ENCODE measurements at regions not wholly inside any gene's neighbourhood (a gene's known extent, or its start where the extent isn't known, plus 50 kb on each side); places are given as distances from the start of the nearest gene placed in this dataset.

DNA sequence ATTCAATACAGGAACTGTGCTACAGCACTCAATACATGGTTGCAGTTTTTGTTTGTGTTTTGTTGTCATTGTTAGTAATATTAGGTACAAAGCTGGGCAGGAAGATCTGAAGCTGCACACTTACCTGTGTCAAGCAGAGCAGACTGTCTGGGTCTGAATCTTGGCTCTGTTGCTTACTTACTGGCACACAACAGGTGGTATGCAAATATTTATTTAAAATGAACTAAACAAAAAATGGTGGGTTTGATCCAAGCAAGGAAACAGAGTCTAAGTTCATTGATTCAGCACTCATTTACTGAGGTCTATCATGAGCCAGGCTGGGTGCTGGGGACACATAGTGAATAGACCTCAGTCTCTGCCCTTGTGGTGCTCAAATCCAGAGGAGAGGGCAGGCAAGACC, 230.4 kb downstream of the OMA1 start (continued):
- no peak for TF ChIP-seq EGR1 (IDR thresholded peaks at IDR 0.05; ENCODE audit: low read depth)
- TF ChIP-seq, protein P1, sequence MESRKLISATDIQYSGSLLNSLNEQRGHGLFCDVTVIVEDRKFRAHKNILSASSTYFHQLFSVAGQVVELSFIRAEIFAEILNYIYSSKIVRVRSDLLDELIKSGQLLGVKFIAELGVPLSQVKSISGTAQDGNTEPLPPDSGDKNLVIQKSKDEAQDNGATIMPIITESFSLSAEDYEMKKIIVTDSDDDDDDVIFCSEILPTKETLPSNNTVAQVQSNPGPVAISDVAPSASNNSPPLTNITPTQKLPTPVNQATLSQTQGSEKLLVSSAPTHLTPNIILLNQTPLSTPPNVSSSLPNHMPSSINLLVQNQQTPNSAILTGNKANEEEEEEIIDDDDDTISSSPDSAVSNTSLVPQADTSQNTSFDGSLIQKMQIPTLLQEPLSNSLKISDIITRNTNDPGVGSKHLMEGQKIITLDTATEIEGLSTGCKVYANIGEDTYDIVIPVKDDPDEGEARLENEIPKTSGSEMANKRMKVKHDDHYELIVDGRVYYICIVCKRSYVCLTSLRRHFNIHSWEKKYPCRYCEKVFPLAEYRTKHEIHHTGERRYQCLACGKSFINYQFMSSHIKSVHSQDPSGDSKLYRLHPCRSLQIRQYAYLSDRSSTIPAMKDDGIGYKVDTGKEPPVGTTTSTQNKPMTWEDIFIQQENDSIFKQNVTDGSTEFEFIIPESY (IDR thresholded peaks at IDR 0.05; ENCODE audit: extremely low read depth, insufficient replicate concordance, low read length) = no peak

DNA sequence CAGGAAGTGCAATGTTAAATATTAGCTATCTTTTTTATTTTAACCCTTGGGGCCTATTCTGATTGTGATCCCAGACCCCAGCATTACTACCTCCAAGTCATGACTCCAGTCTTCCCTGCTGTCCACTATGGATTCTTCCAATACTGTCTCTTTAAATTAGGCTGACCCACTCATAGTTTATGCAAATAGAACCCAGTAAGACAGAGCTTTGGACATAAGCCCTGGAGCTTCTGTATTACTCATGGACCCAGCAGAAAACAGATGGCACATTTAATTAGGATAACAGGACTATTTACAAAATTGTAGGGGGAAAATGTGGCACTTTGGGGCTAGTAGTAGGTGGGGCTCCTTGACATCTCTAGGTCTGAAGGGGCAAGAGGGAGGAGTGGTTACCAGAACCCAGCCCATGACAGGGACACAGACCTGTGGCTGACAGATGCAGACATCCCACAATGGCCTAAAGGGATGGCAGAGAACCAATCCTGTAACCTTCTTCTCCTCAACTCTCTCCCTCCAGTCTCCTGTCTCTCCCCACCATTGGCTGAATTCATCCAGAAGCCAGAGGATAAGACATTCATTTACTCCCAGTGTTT, 233.5 kb downstream of the OMA1 start:
- no peaks in the 10 kb centered on the region for H3K9me2 ChIP-seq (ENCODE audit: insufficient read depth)
- no peaks in the 10 kb centered on the region for H3K79me2 ChIP-seq (ENCODE audit: insufficient read depth, low read length)
- no peaks in the 10 kb centered on the region for H3K36me3 ChIP-seq (ENCODE audit: control insufficient read depth in 1 of 2, insufficient read depth in 2 of 2, low read length in 2 of 2)
- no peak overlapping the region for H3K27ac ChIP-seq (ENCODE audit: low read depth, low read length)
- intact Hi-C loops (cut with micrococcal nuclease) = no loop called here
- ChIA-PET CTCF (no interaction called here), POLR2A (no interaction called here), RAD21 (ENCODE audit: low non-redundant PET in 1 of 2, low total read pairs in 2 of 2, uncharacterized antibody in 2 of 2, unreplicated experiment in 2 of 2) (no interaction called here)
- no peak overlapping the region for H3K9ac ChIP-seq (ENCODE audit: low read length)
- no peak overlapping the region for H3K4me2 ChIP-seq (ENCODE audit: low read length)
- no peak for DNase-seq (ENCODE audit: low read depth, low spot score)
- no TSS peak for BruUV-seq (replicated peaks)
- no peak overlapping the region for H2AFZ ChIP-seq (ENCODE audit: low read depth, low read length, poor library complexity, severe bottlenecking)
- H4K20me1 ChIP-seq (ENCODE audit: insufficient read depth) = no peaks in the 10 kb centered on the region
- no peaks in the 10 kb centered on the region for H3K9me3 ChIP-seq (ENCODE audit: control insufficient read depth in 1 of 2, insufficient read depth in 1 of 2, low read depth in 1 of 2, low read length in 2 of 2)
- ATAC-seq = no peak
- no peaks in the 10 kb centered on the region for H3K4me1 ChIP-seq (ENCODE audit: control insufficient read depth in 1 of 2, insufficient read depth in 2 of 2, low read length in 2 of 2)
- TF ChIP-seq, protein P2, sequence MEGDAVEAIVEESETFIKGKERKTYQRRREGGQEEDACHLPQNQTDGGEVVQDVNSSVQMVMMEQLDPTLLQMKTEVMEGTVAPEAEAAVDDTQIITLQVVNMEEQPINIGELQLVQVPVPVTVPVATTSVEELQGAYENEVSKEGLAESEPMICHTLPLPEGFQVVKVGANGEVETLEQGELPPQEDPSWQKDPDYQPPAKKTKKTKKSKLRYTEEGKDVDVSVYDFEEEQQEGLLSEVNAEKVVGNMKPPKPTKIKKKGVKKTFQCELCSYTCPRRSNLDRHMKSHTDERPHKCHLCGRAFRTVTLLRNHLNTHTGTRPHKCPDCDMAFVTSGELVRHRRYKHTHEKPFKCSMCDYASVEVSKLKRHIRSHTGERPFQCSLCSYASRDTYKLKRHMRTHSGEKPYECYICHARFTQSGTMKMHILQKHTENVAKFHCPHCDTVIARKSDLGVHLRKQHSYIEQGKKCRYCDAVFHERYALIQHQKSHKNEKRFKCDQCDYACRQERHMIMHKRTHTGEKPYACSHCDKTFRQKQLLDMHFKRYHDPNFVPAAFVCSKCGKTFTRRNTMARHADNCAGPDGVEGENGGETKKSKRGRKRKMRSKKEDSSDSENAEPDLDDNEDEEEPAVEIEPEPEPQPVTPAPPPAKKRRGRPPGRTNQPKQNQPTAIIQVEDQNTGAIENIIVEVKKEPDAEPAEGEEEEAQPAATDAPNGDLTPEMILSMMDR (IDR thresholded peaks at IDR 0.05 in 2 of 3, conservative IDR thresholded peaks at IDR 0.05 in 1 of 3; ENCODE audit: borderline replicate concordance in 1 of 3, insufficient read depth in 1 of 3, low read depth in 2 of 3, low read length in 2 of 3) = no peak
- no peak for TF ChIP-seq CBX3 (IDR thresholded peaks at IDR 0.05; ENCODE audit: low read depth)
- no peak for TF ChIP-seq SIN3A (IDR thresholded peaks at IDR 0.05; ENCODE audit: low read depth)
- no peak for TF ChIP-seq ELF1 (IDR thresholded peaks at IDR 0.05; ENCODE audit: borderline replicate concordance, low read depth)
- TF ChIP-seq SP1 (IDR thresholded peaks at IDR 0.05; ENCODE audit: low read depth) = no peak
- TF ChIP-seq CEBPB (IDR thresholded peaks at IDR 0.05; ENCODE audit: low read depth) = no peak
- TF ChIP-seq EZH2phosphoT487 (IDR thresholded peaks at IDR 0.05; ENCODE audit: borderline replicate concordance) = no peak
- TF ChIP-seq, protein P3, sequence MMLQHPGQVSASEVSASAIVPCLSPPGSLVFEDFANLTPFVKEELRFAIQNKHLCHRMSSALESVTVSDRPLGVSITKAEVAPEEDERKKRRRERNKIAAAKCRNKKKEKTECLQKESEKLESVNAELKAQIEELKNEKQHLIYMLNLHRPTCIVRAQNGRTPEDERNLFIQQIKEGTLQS (IDR thresholded peaks at IDR 0.05) = no peak
- TF ChIP-seq EZH2 (IDR thresholded peaks at IDR 0.05) = no peak
- TF ChIP-seq FOSL1 (IDR thresholded peaks at IDR 0.05; ENCODE audit: low read depth) = no peak
- no peak for TF ChIP-seq TCF7L2 (IDR thresholded peaks at IDR 0.05; ENCODE audit: borderline replicate concordance, extremely low read depth, insufficient read depth, insufficient read length)
- no peak for TF ChIP-seq EGR1 (IDR thresholded peaks at IDR 0.05; ENCODE audit: low read depth)
- no peak for TF ChIP-seq RAD21 (IDR thresholded peaks at IDR 0.05; ENCODE audit: low read depth)
- TF ChIP-seq ZNF274 (IDR thresholded peaks at IDR 0.05; ENCODE audit: low read depth, low read length) = no peak
- TF ChIP-seq JUND (IDR thresholded peaks at IDR 0.05) = no peak
- TF ChIP-seq, protein P1 (IDR thresholded peaks at IDR 0.05; ENCODE audit: extremely low read depth, insufficient replicate concordance, low read length) = no peak
- TF ChIP-seq POLR2AphosphoS5 (IDR thresholded peaks at IDR 0.05; ENCODE audit: low read depth, low read length) = no peak
- TF ChIP-seq YY1 (IDR thresholded peaks at IDR 0.05; ENCODE audit: extremely low read depth, insufficient replicate concordance, low read depth, low read length) = no peak
- TF ChIP-seq SRF (IDR thresholded peaks at IDR 0.05; ENCODE audit: low read depth) = no peak
- no peak for TF ChIP-seq ZFX (IDR thresholded peaks at IDR 0.05)
- peaks cover 76% of the 10 kb centered on the region for H3K27me3 ChIP-seq (ENCODE audit: insufficient read depth, low read length)
- H3K4me3 ChIP-seq (replicated peaks in 1 of 2; ENCODE audit: low read depth in 1 of 2, low read length in 2 of 2) = no peak overlapping the region
